HEK293 (cell line): ENCODE measurements at regions not wholly inside any gene's neighbourhood (a gene's known extent, or its start where the extent isn't known, plus 50 kb on each side); places are given as distances from the start of the nearest gene placed in this dataset.

Experiments used
- CTCF ChIA-PET: fragments of 350-600 bp; formaldehyde crosslinking; extraction: SDS; loops from one replicate; lab custom pipeline; 2021; ENCODE audit warnings: antibody characterized with exemption; lab: Yijun Ruan, JAX
- POLR2A ChIA-PET: fragments of 300-600 bp; formaldehyde crosslinking; extraction: SDS; loops from one replicate; lab custom pipeline; 2020; ENCODE audit warnings: antibody characterized with exemption, inconsistent platforms; lab: Yijun Ruan, JAX
- H3K27ac ChIP-seq: fragments of 200-500 bp; sonication (Bioruptor generic); 2 replicates; pipeline ENCODE4 v1.5.1; 2014; ENCODE audit warnings: low read depth, low read length, control low read depth, inconsistent platforms; ENCODE audit errors: extremely low read depth
- H3K36me3 ChIP-seq, 2 experiments: fragments of 200-500 bp in 1 of 2; sonication (Bioruptor generic) in 1 of 2; 1 replicate in 1 of 2; 2 replicates in 1 of 2; pipeline ENCODE4 v1.5.1; 2014 to 2017; ENCODE audit warnings: inconsistent platforms in 2 of 2, low read length in 2 of 2; ENCODE audit not compliant: control insufficient read depth in 2 of 2, insufficient read depth in 1 of 2
- H3K4me1 ChIP-seq: fragments of 200-500 bp; sonication (Bioruptor generic); 2 replicates; pipeline ENCODE4 v1.5.1; 2014; ENCODE audit warnings: mild to moderate bottlenecking, low read length, inconsistent platforms; ENCODE audit not compliant: control insufficient read depth, insufficient read depth
- H3K4me3 ChIP-seq: 2 replicates; pipeline ENCODE4 v1.5.1; 2011; ENCODE audit warnings: low read depth, mild to moderate bottlenecking, control low read depth, low read length, moderate library complexity
- H3K9me3 ChIP-seq: fragments of 200-500 bp; sonication (Bioruptor generic); 2 replicates; pipeline ENCODE4 v1.5.1; 2014; ENCODE audit warnings: low read depth, low read length, inconsistent platforms; ENCODE audit not compliant: control insufficient read depth, insufficient read depth
- ATF2 ChIP-seq: fragments of 450-650 bp; formaldehyde crosslinking; IDR thresholded peaks from 2 replicates; pipeline ENCODE4 v1.5.1; 2016; ENCODE audit warnings: missing biosample characterization, missing genetic modification characterization, low read depth
- BCL11B ChIP-seq: fragments of 450-650 bp; formaldehyde crosslinking; IDR thresholded peaks from 2 replicates; pipeline ENCODE4 v1.5.1; 2016; ENCODE audit warnings: low read depth, missing biosample characterization, missing genetic modification characterization
- FEZF1 ChIP-seq: fragments of 450-650 bp; formaldehyde crosslinking; IDR thresholded peaks from 2 replicates; pipeline ENCODE4 v1.5.1; 2016; ENCODE audit warnings: missing biosample characterization, missing genetic modification characterization
- HOXA7 ChIP-seq: sonication (generic); formaldehyde crosslinking; IDR thresholded peaks from 2 replicates; pipeline ENCODE4 v1.8.1; 2022; ENCODE audit warnings: missing genetic modification reagents, borderline replicate concordance
- KLF9 ChIP-seq: fragments of 450-650 bp; formaldehyde crosslinking; IDR thresholded peaks from 2 replicates; pipeline ENCODE4 v1.5.1; 2016; ENCODE audit warnings: missing biosample characterization, missing genetic modification characterization, low read depth
- SCRT2 ChIP-seq: fragments of 450-650 bp; formaldehyde crosslinking; IDR thresholded peaks from 2 replicates; pipeline ENCODE4 v1.5.1; 2016; ENCODE audit warnings: missing biosample characterization, missing genetic modification characterization
- SP2 ChIP-seq: fragments of 450-650 bp; formaldehyde crosslinking; IDR thresholded peaks from 2 replicates; pipeline ENCODE4 v1.5.1; 2016; ENCODE audit warnings: missing biosample characterization, missing genetic modification characterization
- TRIM28 ChIP-seq: IDR thresholded peaks from 2 replicates; pipeline ENCODE4 v1.6.1; 2011; ENCODE audit warnings: low read length, control low read depth, borderline replicate concordance
- ZBTB20 ChIP-seq: fragments of 450-650 bp; formaldehyde crosslinking; IDR thresholded peaks from 2 replicates; pipeline ENCODE4 v1.5.1; 2016; ENCODE audit warnings: missing biosample characterization, missing genetic modification characterization
- ZNF169 ChIP-seq: fragments of 450-650 bp; formaldehyde crosslinking; IDR thresholded peaks from 2 replicates; pipeline ENCODE4 v1.5.1; 2016; ENCODE audit warnings: missing biosample characterization, missing genetic modification characterization
- ZNF202 ChIP-seq: fragments of 450-650 bp; formaldehyde crosslinking; IDR thresholded peaks from 2 replicates; pipeline ENCODE4 v1.5.1; 2016; ENCODE audit warnings: missing biosample characterization, missing genetic modification characterization, borderline replicate concordance
- ZNF223 ChIP-seq: fragments of 450-650 bp; formaldehyde crosslinking; IDR thresholded peaks from 2 replicates; pipeline ENCODE4 v1.5.1; 2016; ENCODE audit warnings: missing biosample characterization, missing genetic modification characterization
- ZNF26 ChIP-seq: fragments of 450-650 bp; formaldehyde crosslinking; IDR thresholded peaks from 2 replicates; pipeline ENCODE4 v1.5.1; 2016; ENCODE audit warnings: missing biosample characterization, missing genetic modification characterization
- ZNF274 ChIP-seq, 2 experiments: fragments of 200-500 bp in 1 of 2; fragments of 450-650 bp in 1 of 2; sonication (Bioruptor generic) in 1 of 2; formaldehyde crosslinking in 1 of 2; IDR thresholded peaks; 2 replicates each; pipeline versions ENCODE4 v1.5.1 to v1.6.1; 2014 to 2016; ENCODE audit warnings: borderline replicate concordance in 1 of 2, inconsistent platforms in 1 of 2, low read length in 1 of 2, missing biosample characterization in 1 of 2, missing genetic modification characterization in 1 of 2
- ZNF302 ChIP-seq: fragments of 450-650 bp; formaldehyde crosslinking; IDR thresholded peaks from 2 replicates; pipeline ENCODE4 v1.5.1; 2016; ENCODE audit warnings: missing biosample characterization, missing genetic modification characterization, low read depth
- ZNF324 ChIP-seq: fragments of 450-650 bp; formaldehyde crosslinking; IDR thresholded peaks from 2 replicates; pipeline ENCODE4 v1.5.1; 2016; ENCODE audit warnings: missing biosample characterization, missing genetic modification characterization
- ZNF514 ChIP-seq: fragments of 450-650 bp; formaldehyde crosslinking; IDR thresholded peaks from 2 replicates; pipeline ENCODE4 v1.5.1; 2016; ENCODE audit warnings: missing biosample characterization, missing genetic modification characterization
- ZNF521 ChIP-seq: fragments of 450-650 bp; formaldehyde crosslinking; IDR thresholded peaks from 2 replicates; pipeline ENCODE4 v1.5.1; 2017; ENCODE audit warnings: missing biosample characterization, mild to moderate bottlenecking, missing genetic modification characterization
- ZNF548 ChIP-seq: fragments of 450-650 bp; formaldehyde crosslinking; IDR thresholded peaks from 2 replicates; pipeline ENCODE4 v1.5.1; 2016; ENCODE audit warnings: missing biosample characterization, missing genetic modification characterization
- ZNF600 ChIP-seq: fragments of 450-650 bp; formaldehyde crosslinking; IDR thresholded peaks from 2 replicates; pipeline ENCODE4 v1.5.1; 2016; ENCODE audit warnings: missing biosample characterization, missing genetic modification characterization
- ZNF621 ChIP-seq: fragments of 450-650 bp; formaldehyde crosslinking; IDR thresholded peaks from 2 replicates; pipeline ENCODE4 v1.5.1; 2017; ENCODE audit warnings: missing biosample characterization, missing genetic modification characterization
- ZNF626 ChIP-seq: fragments of 450-650 bp; sonication (Bioruptor Pico); formaldehyde crosslinking; IDR thresholded peaks from 2 replicates; pipeline ENCODE4 v1.5.1; 2018; ENCODE audit warnings: missing biosample characterization, missing genetic modification characterization, inconsistent platforms
- ZNF776 ChIP-seq: fragments of 450-650 bp; formaldehyde crosslinking; IDR thresholded peaks from 2 replicates; pipeline ENCODE4 v1.5.0; 2017; ENCODE audit warnings: missing biosample characterization, missing genetic modification characterization, borderline replicate concordance
- ZNF791 ChIP-seq: fragments of 450-650 bp; formaldehyde crosslinking; IDR thresholded peaks from 2 replicates; pipeline ENCODE4 v1.5.1; 2016; ENCODE audit warnings: missing biosample characterization, missing genetic modification characterization
- TF ChIP-seq, protein P1 (sequence below): fragments of 450-650 bp; IDR thresholded peaks from 2 replicates; pipeline ENCODE4 v1.5.1; 2018; ENCODE audit warnings: missing biosample characterization, missing genetic modification characterization

- TF ChIP-seq, protein P1, sequence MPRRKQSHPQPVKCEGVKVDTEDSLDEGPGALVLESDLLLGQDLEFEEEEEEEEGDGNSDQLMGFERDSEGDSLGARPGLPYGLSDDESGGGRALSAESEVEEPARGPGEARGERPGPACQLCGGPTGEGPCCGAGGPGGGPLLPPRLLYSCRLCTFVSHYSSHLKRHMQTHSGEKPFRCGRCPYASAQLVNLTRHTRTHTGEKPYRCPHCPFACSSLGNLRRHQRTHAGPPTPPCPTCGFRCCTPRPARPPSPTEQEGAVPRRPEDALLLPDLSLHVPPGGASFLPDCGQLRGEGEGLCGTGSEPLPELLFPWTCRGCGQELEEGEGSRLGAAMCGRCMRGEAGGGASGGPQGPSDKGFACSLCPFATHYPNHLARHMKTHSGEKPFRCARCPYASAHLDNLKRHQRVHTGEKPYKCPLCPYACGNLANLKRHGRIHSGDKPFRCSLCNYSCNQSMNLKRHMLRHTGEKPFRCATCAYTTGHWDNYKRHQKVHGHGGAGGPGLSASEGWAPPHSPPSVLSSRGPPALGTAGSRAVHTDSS, result no peak
These were observed 654.4 kb upstream of the TENM3 start (continued) for GRCh38 chr4:181588733-181589302.

DNA sequence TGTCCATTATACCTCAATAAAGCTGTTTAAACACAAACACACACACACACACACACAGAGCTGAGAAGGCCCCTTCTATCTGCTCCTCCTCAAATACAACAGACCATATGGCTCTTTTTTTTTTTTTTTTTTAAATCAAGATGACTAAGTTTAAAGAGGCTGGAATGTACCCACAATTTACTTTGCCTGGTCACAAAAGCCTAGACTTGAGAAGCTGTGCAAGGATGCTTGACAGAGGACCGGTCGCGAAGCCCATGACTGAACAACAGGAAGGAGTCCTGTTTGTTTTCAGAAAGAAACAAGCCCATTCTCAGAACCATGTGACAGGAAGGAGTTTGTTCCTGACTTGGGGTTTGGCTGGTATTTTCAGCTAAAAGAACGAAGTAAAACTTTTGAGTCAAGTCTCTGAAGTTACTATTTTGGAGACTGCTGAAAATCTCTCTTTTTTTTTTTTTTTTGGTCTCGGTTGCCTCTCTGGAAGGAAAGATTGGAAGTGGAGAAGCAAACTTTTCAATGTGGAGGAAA is 650.9 kb upstream of the TENM3 start:
- Histone ChIP-seq H3K9me3 (no peaks in the 10 kb centered on the region), H3K4me1 (no peaks in the 10 kb centered on the region), H3K4me3 (no peak overlapping the region), H3K27ac (no peak overlapping the region), H3K36me3 (no peaks in the 10 kb centered on the region)
- ChIA-PET CTCF (interaction anchor here (0.6 kb wide), 1 partner anchor 1051 kb away, joined by 3 read pairs; no protein-coding TSS in a partner anchor), POLR2A (interaction anchor here (0.7 kb wide), 1 partner anchor 18 kb away, joined by 8 read pairs; no protein-coding TSS in a partner anchor)
- no peak for TF ChIP-seq ZNF514
- no peak for TF ChIP-seq ZNF521 (tag by site-specific recombination)
- TF ChIP-seq ZNF324 (tag by site-specific recombination), result no peak
- TF ChIP-seq ZNF621 (tag by site-specific recombination), result no peak
- TF ChIP-seq ZNF302, result no peak
- no peak for TF ChIP-seq FEZF1
- no peak for TF ChIP-seq ATF2 (tag by site-specific recombination)
- no peak for TF ChIP-seq ZNF169 (tag by site-specific recombination)
- no peak for TF ChIP-seq ZBTB20 (tag by site-specific recombination)
- no peak for TF ChIP-seq ZNF202 (tag by site-specific recombination)
- TF ChIP-seq ZNF223 (tag by site-specific recombination), result no peak
- no peak for TF ChIP-seq KLF9
- no peak for TF ChIP-seq ZNF26 (tag by site-specific recombination)
- no peak for TF ChIP-seq HOXA7 (CRISPR knock-in tag)
- TF ChIP-seq TRIM28, result no peak

DNA sequence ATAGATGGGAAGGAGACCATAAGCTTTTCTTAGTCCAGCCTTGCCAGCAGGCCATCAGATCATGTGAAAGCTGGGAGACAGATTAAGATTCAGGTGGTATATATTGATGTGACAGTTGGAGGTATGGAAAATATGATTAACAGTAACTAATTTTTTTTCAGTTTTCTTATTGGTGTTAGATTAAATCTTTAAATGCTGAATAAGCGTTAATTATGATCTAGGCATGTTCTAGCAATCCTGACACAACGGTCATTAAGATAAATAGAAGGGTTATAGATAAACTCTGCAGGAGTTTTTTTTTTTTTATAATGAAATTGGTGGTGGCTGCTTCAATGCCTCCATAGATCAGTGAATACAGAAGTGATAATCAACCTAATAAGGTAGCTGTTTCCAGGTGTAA is 649.5 kb upstream of the TENM3 start:
- H3K36me3 ChIP-seq, result no peaks in the 10 kb centered on the region
- H3K27ac ChIP-seq, result no peak overlapping the region
- ChIA-PET CTCF (interaction anchor here (0.7 kb wide), 1 partner anchor 517 kb away, joined by 3 read pairs; no protein-coding TSS in a partner anchor), POLR2A (no interaction called here)
- TF ChIP-seq ZNF548 (no peak), SP2 (no peak), BCL11B (tag by site-specific recombination) (no peak), ZNF600 (tag by site-specific recombination) (no peak), ZNF791 (tag by site-specific recombination) (no peak), ZNF626 (tag by site-specific recombination) (no peak), ZNF274 (IDR thresholded peaks at IDR 0.05; ENCODE audit: low read length) (no peak), ZNF274 (tag by site-specific recombination; IDR thresholded peaks at IDR 0.05; ENCODE audit: borderline replicate concordance) (no peak), SCRT2 (tag by site-specific recombination) (no peak), ZNF776 (tag by site-specific recombination) (no peak)
- H3K9me3 ChIP-seq, result no peaks in the 10 kb centered on the region
- no peak overlapping the region for H3K4me3 ChIP-seq
- H3K4me1 ChIP-seq, result no peaks in the 10 kb centered on the region
